Progenitor cell of endocrine pancreas (in vitro differentiated cells): ENCODE measurements at regions not wholly inside any gene's neighbourhood (a gene's known extent, or its start where the extent isn't known, plus 50 kb on each side); places are given as distances from the start of the nearest gene placed in this dataset.

ENCODE experiments used
- DNase-seq: peaks from one replicate; pipeline ENCODE4 v3.0.0; 2021; ENCODE audit warnings: low spot score; ENCODE audit not compliant: unreplicated experiment
- H3K27ac Mint-ChIP-seq: 2 replicates; pipeline ENCODE4 v1.8.0; 2021; ENCODE audit warnings: mild to moderate bottlenecking, moderate library complexity, mixed read lengths
- H3K27me3 Mint-ChIP-seq: 2 replicates; pipeline ENCODE4 v1.8.0; 2021; ENCODE audit warnings: mixed read lengths
- H3K36me3 Mint-ChIP-seq: 2 replicates; pipeline ENCODE4 v1.8.0; 2022; ENCODE audit warnings: mixed read lengths; ENCODE audit not compliant: insufficient read depth
- H3K4me1 Mint-ChIP-seq: 2 replicates; pipeline ENCODE4 v1.8.0; 2021; ENCODE audit warnings: low read depth, mixed read lengths
- H3K4me3 Mint-ChIP-seq: 2 replicates; pipeline ENCODE4 v1.8.0; 2021; ENCODE audit warnings: low read depth, mild to moderate bottlenecking, moderate library complexity, mixed read lengths
- H3K9me3 Mint-ChIP-seq: 2 replicates; pipeline ENCODE4 v1.8.0; 2021; ENCODE audit warnings: low read depth, mixed read lengths
- TF ChIP-seq, protein P1 (sequence below): fragments of 200-600 bp; sonication (generic); IDR thresholded peaks from one replicate; pipeline ENCODE4 v1.5.0; 2021; ENCODE audit warnings: antibody characterized with exemption, mild to moderate bottlenecking; ENCODE audit not compliant: unreplicated experiment

DNA sequence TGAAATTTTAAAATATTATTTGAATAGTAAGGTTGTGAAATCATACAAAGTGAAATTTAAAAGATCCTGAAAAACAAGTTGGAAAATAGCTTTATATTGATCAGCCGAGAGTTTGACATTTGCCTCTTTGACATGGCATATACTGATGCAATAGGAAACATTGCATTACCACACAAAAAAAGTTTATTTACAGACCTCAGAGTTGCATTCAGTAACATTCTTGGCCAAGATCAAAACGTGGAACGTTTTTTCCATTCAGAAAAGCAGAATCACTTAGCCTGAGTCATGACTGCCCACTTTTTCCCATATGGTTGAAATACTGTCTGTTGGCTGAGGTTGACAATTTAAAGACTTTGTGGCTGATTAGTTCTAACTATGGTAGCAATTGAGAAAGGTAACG lies 55.1 kb upstream of the BACH2 start:
- DNase-seq = no peak
- TF ChIP-seq, protein P1, sequence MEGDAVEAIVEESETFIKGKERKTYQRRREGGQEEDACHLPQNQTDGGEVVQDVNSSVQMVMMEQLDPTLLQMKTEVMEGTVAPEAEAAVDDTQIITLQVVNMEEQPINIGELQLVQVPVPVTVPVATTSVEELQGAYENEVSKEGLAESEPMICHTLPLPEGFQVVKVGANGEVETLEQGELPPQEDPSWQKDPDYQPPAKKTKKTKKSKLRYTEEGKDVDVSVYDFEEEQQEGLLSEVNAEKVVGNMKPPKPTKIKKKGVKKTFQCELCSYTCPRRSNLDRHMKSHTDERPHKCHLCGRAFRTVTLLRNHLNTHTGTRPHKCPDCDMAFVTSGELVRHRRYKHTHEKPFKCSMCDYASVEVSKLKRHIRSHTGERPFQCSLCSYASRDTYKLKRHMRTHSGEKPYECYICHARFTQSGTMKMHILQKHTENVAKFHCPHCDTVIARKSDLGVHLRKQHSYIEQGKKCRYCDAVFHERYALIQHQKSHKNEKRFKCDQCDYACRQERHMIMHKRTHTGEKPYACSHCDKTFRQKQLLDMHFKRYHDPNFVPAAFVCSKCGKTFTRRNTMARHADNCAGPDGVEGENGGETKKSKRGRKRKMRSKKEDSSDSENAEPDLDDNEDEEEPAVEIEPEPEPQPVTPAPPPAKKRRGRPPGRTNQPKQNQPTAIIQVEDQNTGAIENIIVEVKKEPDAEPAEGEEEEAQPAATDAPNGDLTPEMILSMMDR = no peak
- H3K27ac Mint-ChIP-seq = no peak overlapping the region
- no peak overlapping the region for H3K4me3 Mint-ChIP-seq
- H3K4me1 Mint-ChIP-seq = peaks cover 5% of the 10 kb centered on the region
- no peaks in the 10 kb centered on the region for H3K9me3 Mint-ChIP-seq
- peaks cover 32% of the 10 kb centered on the region for H3K27me3 Mint-ChIP-seq
- no peaks in the 10 kb centered on the region for H3K36me3 Mint-ChIP-seq

DNA sequence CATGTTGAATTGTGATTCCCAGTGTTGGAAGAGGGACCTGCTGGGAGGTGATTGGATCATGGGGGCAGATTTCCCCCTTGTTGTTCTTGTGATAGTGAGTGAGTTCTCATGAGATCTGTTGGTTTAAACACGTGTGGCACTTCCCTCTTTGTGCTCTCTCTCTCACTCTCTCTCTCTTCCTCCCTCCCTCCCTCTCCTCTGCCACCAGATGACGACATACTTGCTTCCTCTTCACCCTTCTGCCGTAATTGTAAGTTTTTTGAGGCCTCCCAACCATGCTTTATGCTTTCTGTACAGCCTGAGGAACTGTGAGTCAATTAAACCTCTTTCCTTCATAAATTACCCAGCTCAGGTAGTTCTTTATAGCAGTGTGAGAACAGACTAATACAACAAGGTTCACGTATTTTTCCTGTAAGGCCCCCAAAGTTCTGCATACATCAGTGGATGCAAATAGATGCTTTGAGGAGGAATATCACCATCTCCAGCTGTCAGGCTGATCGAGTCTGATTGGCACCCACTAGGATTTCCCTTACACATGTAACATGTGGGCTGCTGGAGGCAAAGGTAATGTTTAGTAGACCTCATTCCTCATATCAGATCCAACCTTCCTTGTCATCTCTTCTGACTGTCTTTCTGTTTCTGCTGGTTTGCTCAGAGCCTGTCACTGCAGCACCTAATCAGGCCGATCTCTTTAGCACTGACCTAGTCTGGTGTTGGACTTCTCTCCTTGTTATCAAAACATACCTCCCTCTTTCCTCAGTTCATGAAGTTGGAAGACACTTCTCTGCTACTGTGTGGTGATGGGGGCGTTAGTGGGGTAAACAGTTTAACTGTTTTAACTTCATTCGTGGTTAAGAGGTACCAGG lies 54.3 kb upstream of the BACH2 start:
- peaks cover 30% of the 10 kb centered on the region for H3K27me3 Mint-ChIP-seq
- peaks cover 2% of the 10 kb centered on the region for H3K4me1 Mint-ChIP-seq
- no peak for DNase-seq
- H3K36me3 Mint-ChIP-seq = no peaks in the 10 kb centered on the region
- no peak overlapping the region for H3K27ac Mint-ChIP-seq
- H3K4me3 Mint-ChIP-seq = no peak overlapping the region
- TF ChIP-seq, protein P1 = no peak
- no peaks in the 10 kb centered on the region for H3K9me3 Mint-ChIP-seq

DNA sequence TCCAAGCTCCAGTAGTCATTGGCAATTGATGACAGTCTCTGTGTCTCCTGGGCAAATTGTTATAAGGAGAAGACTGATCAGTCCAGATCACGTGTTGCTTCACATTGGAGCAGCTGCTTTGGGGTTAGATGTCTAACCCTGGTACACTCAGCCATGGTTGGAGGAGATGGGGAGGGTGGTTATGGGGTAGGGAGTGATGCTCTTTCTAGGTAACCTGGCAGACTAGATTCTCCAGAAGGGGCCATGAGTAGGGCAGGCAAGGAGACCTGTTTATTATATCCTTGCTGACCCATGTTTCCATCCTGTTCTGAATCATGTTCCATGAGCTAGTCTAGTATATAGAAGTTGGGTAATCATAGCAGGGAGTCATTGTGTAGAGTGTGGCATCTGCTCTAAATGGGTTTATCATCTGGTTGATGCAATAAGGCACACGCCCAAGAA lies 50.8 kb upstream of the BACH2 start:
- DNase-seq = no peak
- Mint-ChIP-seq H3K9me3 (no peaks in the 10 kb centered on the region), H3K27me3 (peaks cover 26% of the 10 kb centered on the region), H3K4me3 (no peak overlapping the region), H3K27ac (no peak overlapping the region), H3K4me1 (peaks cover 2% of the 10 kb centered on the region), H3K36me3 (no peaks in the 10 kb centered on the region)
- TF ChIP-seq, protein P1 = no peak

DNA sequence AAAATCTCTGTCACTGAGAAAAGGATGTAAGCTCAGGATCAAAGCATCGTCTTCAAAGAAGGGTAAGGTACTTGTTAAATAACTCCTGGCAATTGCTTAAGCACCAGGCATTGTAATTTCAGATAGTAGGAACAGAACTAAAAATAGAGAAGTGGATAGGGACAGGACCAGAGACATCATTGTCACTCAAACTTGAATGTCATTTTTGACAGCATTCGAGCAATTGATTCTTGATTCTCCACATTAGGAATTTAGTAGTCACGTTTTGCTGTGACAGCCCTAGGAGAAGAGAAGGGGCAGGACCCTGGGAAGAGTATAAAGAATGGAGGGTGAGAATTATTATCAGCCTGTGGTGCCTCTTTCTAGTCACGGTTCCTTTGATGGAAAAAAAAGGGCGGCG lies 50.1 kb upstream of the BACH2 start:
- TF ChIP-seq, protein P1 = no peak
- peaks cover 26% of the 10 kb centered on the region for H3K27me3 Mint-ChIP-seq
- H3K9me3 Mint-ChIP-seq = no peaks in the 10 kb centered on the region
- no peak for DNase-seq
- H3K4me3 Mint-ChIP-seq = no peak overlapping the region
- H3K4me1 Mint-ChIP-seq = no peaks in the 10 kb centered on the region
- no peaks in the 10 kb centered on the region for H3K36me3 Mint-ChIP-seq
- H3K27ac Mint-ChIP-seq = no peak overlapping the region
